ENCODE measurements at regions not wholly inside any gene's neighbourhood (a gene's known extent, or its start where the extent isn't known, plus 50 kb on each side); places are given as distances from the start of the nearest gene placed in this dataset.

GRCh38 chr14:99324291-99324690, 52.3 kb upstream of the BCL11B start:
- DNase-seq: no peak
- Histone ChIP-seq H3K79me2 (ENCODE audit: low read depth) (no peaks in the 10 kb centered on the region), H3K27me3 (ENCODE audit: insufficient read depth, low read depth) (peaks cover 31% of the 10 kb centered on the region), H3K27ac (no peak overlapping the region), H4K20me1 (ENCODE audit: insufficient read depth) (no peaks in the 10 kb centered on the region), H3K9me2 (ENCODE audit: insufficient read depth) (no peaks in the 10 kb centered on the region), H3K36me3 (ENCODE audit: low read depth) (no peaks in the 10 kb centered on the region), H3K4me2 (no peak overlapping the region), H3K4me1 (replicated peaks; ENCODE audit: insufficient read depth) (no peaks in the 10 kb centered on the region), H2AFZ (no peak overlapping the region), H3K9me3 (ENCODE audit: insufficient read depth, low read depth) (no peaks in the 10 kb centered on the region), H3K4me3 (no peak overlapping the region), H3F3A (ENCODE audit: insufficient read depth, low read depth) (no peaks in the 10 kb centered on the region)
- ChIA-PET POLR2A (ENCODE audit: unreplicated experiment) (no interaction called here), CTCF (no interaction called here)
- TF ChIP-seq, protein P1, sequence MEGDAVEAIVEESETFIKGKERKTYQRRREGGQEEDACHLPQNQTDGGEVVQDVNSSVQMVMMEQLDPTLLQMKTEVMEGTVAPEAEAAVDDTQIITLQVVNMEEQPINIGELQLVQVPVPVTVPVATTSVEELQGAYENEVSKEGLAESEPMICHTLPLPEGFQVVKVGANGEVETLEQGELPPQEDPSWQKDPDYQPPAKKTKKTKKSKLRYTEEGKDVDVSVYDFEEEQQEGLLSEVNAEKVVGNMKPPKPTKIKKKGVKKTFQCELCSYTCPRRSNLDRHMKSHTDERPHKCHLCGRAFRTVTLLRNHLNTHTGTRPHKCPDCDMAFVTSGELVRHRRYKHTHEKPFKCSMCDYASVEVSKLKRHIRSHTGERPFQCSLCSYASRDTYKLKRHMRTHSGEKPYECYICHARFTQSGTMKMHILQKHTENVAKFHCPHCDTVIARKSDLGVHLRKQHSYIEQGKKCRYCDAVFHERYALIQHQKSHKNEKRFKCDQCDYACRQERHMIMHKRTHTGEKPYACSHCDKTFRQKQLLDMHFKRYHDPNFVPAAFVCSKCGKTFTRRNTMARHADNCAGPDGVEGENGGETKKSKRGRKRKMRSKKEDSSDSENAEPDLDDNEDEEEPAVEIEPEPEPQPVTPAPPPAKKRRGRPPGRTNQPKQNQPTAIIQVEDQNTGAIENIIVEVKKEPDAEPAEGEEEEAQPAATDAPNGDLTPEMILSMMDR (conservative IDR thresholded peaks at IDR 0.05): no peak
- no peak for TF ChIP-seq EZH2 (IDR thresholded peaks at IDR 0.05; ENCODE audit: low read depth)
- intact Hi-C loops (cut with micrococcal nuclease; ENCODE audit: unreplicated experiment): no loop called here
- no TSS peak for BruUV-seq (replicated peaks)

DNA sequence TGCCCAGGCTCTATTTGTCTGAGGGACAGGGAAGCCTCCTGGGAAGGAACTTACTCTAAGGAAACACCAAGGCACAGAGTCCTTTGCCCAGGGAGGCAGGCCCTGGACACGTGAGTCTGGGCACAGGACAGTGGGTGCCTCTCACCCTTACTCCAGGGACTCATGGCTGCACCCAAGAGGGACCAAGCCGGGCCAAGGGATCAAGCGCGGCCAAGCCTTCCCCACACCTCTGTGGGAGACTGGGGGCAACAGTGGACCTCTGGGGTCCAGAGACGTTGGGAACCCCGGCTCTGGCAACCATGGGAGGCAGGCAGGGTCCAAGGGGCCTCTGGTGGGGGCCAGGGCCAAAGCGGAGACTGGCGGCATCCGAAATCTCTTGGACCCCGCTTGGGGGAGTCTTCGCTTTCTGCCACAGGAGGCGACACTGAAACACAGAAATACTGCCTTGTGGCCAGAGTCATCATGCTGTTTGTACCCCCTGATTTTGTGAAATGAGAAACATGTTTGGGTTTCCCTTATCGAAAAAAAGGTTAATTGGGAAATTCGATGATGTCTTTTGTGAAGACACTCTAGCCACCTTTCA, 51.7 kb upstream of the BCL11B start:
- DNase-seq: no peak
- TF ChIP-seq EZH2 (IDR thresholded peaks at IDR 0.05; ENCODE audit: low read depth): no peak
- TF ChIP-seq, protein P1 (conservative IDR thresholded peaks at IDR 0.05): no peak
- ChIA-PET POLR2A (ENCODE audit: unreplicated experiment) (no interaction called here), CTCF (no interaction called here)
- Histone ChIP-seq H3K27ac (no peak overlapping the region), H3F3A (ENCODE audit: insufficient read depth, low read depth) (no peaks in the 10 kb centered on the region), H3K4me1 (replicated peaks; ENCODE audit: insufficient read depth) (no peaks in the 10 kb centered on the region), H2AFZ (no peak overlapping the region), H3K9me2 (ENCODE audit: insufficient read depth) (no peaks in the 10 kb centered on the region), H3K79me2 (ENCODE audit: low read depth) (no peaks in the 10 kb centered on the region), H3K36me3 (ENCODE audit: low read depth) (no peaks in the 10 kb centered on the region), H3K9me3 (ENCODE audit: insufficient read depth, low read depth) (no peaks in the 10 kb centered on the region), H3K4me3 (no peak overlapping the region), H3K4me2 (no peak overlapping the region), H3K27me3 (ENCODE audit: insufficient read depth, low read depth) (peaks cover 31% of the 10 kb centered on the region), H4K20me1 (ENCODE audit: insufficient read depth) (no peaks in the 10 kb centered on the region)
- intact Hi-C loops (cut with micrococcal nuclease; ENCODE audit: unreplicated experiment): no loop called here
- no TSS peak for BruUV-seq (replicated peaks)

GRCh38 chr14:99322731-99323599, 51.0 kb upstream of the BCL11B start:
- no peak for TF ChIP-seq EZH2 (IDR thresholded peaks at IDR 0.05; ENCODE audit: low read depth)
- TF ChIP-seq, protein P1 (conservative IDR thresholded peaks at IDR 0.05): no peak
- intact Hi-C loops (cut with micrococcal nuclease; ENCODE audit: unreplicated experiment): no loop called here
- POLR2A ChIA-PET (ENCODE audit: unreplicated experiment): no interaction called here
- no peak overlapping the region for H3K4me2 ChIP-seq
- DNase-seq: no peak
- no peaks in the 10 kb centered on the region for H3K9me2 ChIP-seq (ENCODE audit: insufficient read depth)
- BruUV-seq (replicated peaks): no TSS peak
- CTCF ChIA-PET: no interaction called here
- no peaks in the 10 kb centered on the region for H3K9me3 ChIP-seq (ENCODE audit: insufficient read depth, low read depth)
- H2AFZ ChIP-seq: no peak overlapping the region
- no peaks in the 10 kb centered on the region for H4K20me1 ChIP-seq (ENCODE audit: insufficient read depth)
- H3K27ac ChIP-seq: no peak overlapping the region
- no peak overlapping the region for H3K4me3 ChIP-seq
- H3K27me3 ChIP-seq (ENCODE audit: insufficient read depth, low read depth): peaks cover 23% of the 10 kb centered on the region
- no peaks in the 10 kb centered on the region for H3K36me3 ChIP-seq (ENCODE audit: low read depth)
- no peaks in the 10 kb centered on the region for H3K4me1 ChIP-seq (replicated peaks; ENCODE audit: insufficient read depth)
- no peaks in the 10 kb centered on the region for H3K79me2 ChIP-seq (ENCODE audit: low read depth)
- H3F3A ChIP-seq (ENCODE audit: insufficient read depth, low read depth): no peaks in the 10 kb centered on the region

Measured in PC-9 (cell line).